HCT116 (cell line): ENCODE measurements at regions not wholly inside any gene's neighbourhood (a gene's known extent, or its start where the extent isn't known, plus 50 kb on each side); places are given as distances from the start of the nearest gene placed in this dataset.

Experiments
- ATAC-seq: fragments of 200-7000 bp; cut with Tn5 transposase; 2 replicates; pipeline ENCODE4 v1.9.1; 2020; ENCODE audit warnings: mild to moderate bottlenecking, moderate library complexity
- BruUV-seq: library from RNA; stranded (reverse); fragments of 400-500 nt; replicated peaks from 2 replicates; lab custom pipeline; 2021; lab: Mats Ljungman, UMichigan
- CTCF ChIA-PET: fragments of 300-600 bp; sonication (Branson Sonifier 250); formaldehyde crosslinking; loops from one replicate; lab custom pipeline; 2021; ENCODE audit warnings: antibody characterized with exemption; lab: Charles Lee
- POLR2A ChIA-PET: fragments of 300-600, 350-600 bp; sonication (Branson Sonifier 250); formaldehyde crosslinking; loops from one replicate; lab custom pipeline; 2021; ENCODE audit warnings: antibody characterized with exemption; lab: Charles Lee
- RAD21 ChIA-PET, 2 experiments: fragments of 300-600 bp; sonication (Branson Sonifier 250); formaldehyde crosslinking; loops; one replicate each; lab custom pipeline; 2023; ENCODE audit warnings: low total read pairs in 2 of 2; ENCODE audit not compliant: uncharacterized antibody in 2 of 2, unreplicated experiment in 2 of 2, low non-redundant PET in 1 of 2; lab: Charles Lee
- DNase-seq: peaks from one replicate; pipeline ENCODE4 v3.0.0-alpha.2; 2010; ENCODE audit warnings: low read depth, low spot score
- H2AFZ ChIP-seq: fragments of 200-600 bp; shearing (Covaris generic), sonication (generic); 2 replicates; pipeline ENCODE4 v1.6.1; 2017; ENCODE audit warnings: low read depth, mixed run types, mixed read lengths, antibody characterized with exemption, low read length; ENCODE audit not compliant: poor library complexity, severe bottlenecking
- H3K27ac ChIP-seq: 2 replicates; pipeline ENCODE4 v1.5.1; 2012; ENCODE audit warnings: low read depth, low read length
- H3K27me3 ChIP-seq: fragments of 200-600 bp; sonication (generic); 2 replicates; pipeline ENCODE4 v1.6.1; 2016; ENCODE audit warnings: mixed run types, low read length, mixed read lengths; ENCODE audit not compliant: insufficient read depth
- H3K36me3 ChIP-seq, 2 experiments: fragments of 200-500 bp in 1 of 2; fragments of 200-600 bp in 1 of 2; sonication (Bioruptor generic) in 1 of 2; sonication (generic) in 1 of 2; 2 replicates each; pipeline versions ENCODE4 v1.5.1 to v1.6.1; 2014 to 2016; ENCODE audit warnings: low read length in 2 of 2, inconsistent platforms in 1 of 2, mixed read lengths in 1 of 2, mixed run types in 1 of 2; ENCODE audit not compliant: insufficient read depth in 2 of 2, control insufficient read depth in 1 of 2
- H3K4me1 ChIP-seq, 2 experiments: fragments of 200-600 bp in 1 of 2; sonication (generic) in 1 of 2; 2 replicates each; pipeline versions ENCODE4 v1.5.1 to v1.6.1; 2012 to 2017; ENCODE audit warnings: low read length in 2 of 2, inconsistent platforms in 1 of 2, mild to moderate bottlenecking in 1 of 2, mixed read lengths in 1 of 2, mixed run types in 1 of 2, moderate library complexity in 1 of 2; ENCODE audit not compliant: insufficient read depth in 2 of 2, control insufficient read depth in 1 of 2
- H3K4me2 ChIP-seq: fragments of 200-600 bp; sonication (generic); 2 replicates; pipeline ENCODE4 v1.6.1; 2017; ENCODE audit warnings: mixed run types, low read length, mixed read lengths
- H3K4me3 ChIP-seq, 2 experiments: fragments of 200-600 bp in 1 of 2; sonication (generic) in 1 of 2; replicated peaks in 1 of 2; 2 replicates each; pipeline ENCODE4 v1.5.1; 2011 to 2016; ENCODE audit warnings: low read length in 2 of 2, control low read depth in 1 of 2, low read depth in 1 of 2, mild to moderate bottlenecking in 1 of 2, mixed read lengths in 1 of 2, mixed run types in 1 of 2
- H3K79me2 ChIP-seq: fragments of 200-600 bp; sonication (generic); 2 replicates; pipeline ENCODE4 v1.6.1; 2017; ENCODE audit warnings: mild to moderate bottlenecking, mixed run types, low read length, moderate library complexity, mixed read lengths; ENCODE audit not compliant: insufficient read depth
- H3K9ac ChIP-seq: fragments of 200-600 bp; sonication (generic); 2 replicates; pipeline ENCODE4 v1.6.1; 2016; ENCODE audit warnings: low read length, mixed read lengths
- H3K9me2 ChIP-seq: fragments of 200-600 bp; sonication (generic), shearing (Covaris generic); 2 replicates; pipeline ENCODE4 v1.6.1; 2017; ENCODE audit warnings: mixed run types, mild to moderate bottlenecking, moderate library complexity; ENCODE audit not compliant: insufficient read depth
- H3K9me3 ChIP-seq, 2 experiments: fragments of 200-500 bp in 1 of 2; fragments of 200-600 bp in 1 of 2; sonication (Bioruptor generic) in 1 of 2; sonication (generic) in 1 of 2; 2 replicates each; pipeline ENCODE4 v1.6.1; 2014 to 2017; ENCODE audit warnings: low read length in 2 of 2, mixed read lengths in 2 of 2, inconsistent platforms in 1 of 2, low read depth in 1 of 2, mild to moderate bottlenecking in 1 of 2, mixed run types in 1 of 2, moderate library complexity in 1 of 2; ENCODE audit not compliant: control insufficient read depth in 1 of 2, insufficient read depth in 1 of 2
- H4K20me1 ChIP-seq: fragments of 200-600 bp; sonication (generic), shearing (Covaris generic); 2 replicates; pipeline ENCODE4 v1.6.1; 2017; ENCODE audit warnings: mixed run types, mild to moderate bottlenecking, moderate library complexity; ENCODE audit not compliant: insufficient read depth
- CBX3 ChIP-seq: IDR thresholded peaks from 2 replicates; pipeline ENCODE4 v1.6.1; 2012; ENCODE audit warnings: low read depth
- EZH2phosphoT487 ChIP-seq: fragments of 200-600 bp; IDR thresholded peaks from 2 replicates; pipeline ENCODE4 v1.6.1; 2018; ENCODE audit warnings: antibody characterized with exemption, borderline replicate concordance
- JUND ChIP-seq: IDR thresholded peaks from 2 replicates; pipeline ENCODE4 v1.6.1; 2012
- POLR2AphosphoS5 ChIP-seq: IDR thresholded peaks from 2 replicates; pipeline ENCODE4 v1.6.1; 2011; ENCODE audit warnings: mild to moderate bottlenecking, low read depth, low read length, moderate library complexity
- RAD21 ChIP-seq: IDR thresholded peaks from 2 replicates; pipeline ENCODE4 v1.6.1; 2012; ENCODE audit warnings: low read depth, mild to moderate bottlenecking
- SP1 ChIP-seq: IDR thresholded peaks from 2 replicates; pipeline ENCODE4 v1.6.1; 2012; ENCODE audit warnings: low read depth
- SRF ChIP-seq: IDR thresholded peaks from 2 replicates; pipeline ENCODE4 v1.6.1; 2012; ENCODE audit warnings: low read depth
- TCF7L2 ChIP-seq: IDR thresholded peaks from 2 replicates; pipeline ENCODE4 v1.7.0; 2011; ENCODE audit warnings: borderline replicate concordance, inconsistent platforms; ENCODE audit not compliant: insufficient read depth, insufficient read length; ENCODE audit errors: extremely low read depth
- YY1 ChIP-seq: IDR thresholded peaks from 2 replicates; pipeline ENCODE4 v1.6.1; 2011; ENCODE audit warnings: low read length, low read depth, moderate library complexity, mild to moderate bottlenecking; ENCODE audit not compliant: insufficient replicate concordance; ENCODE audit errors: extremely low read depth
- ZFX ChIP-seq: fragments of 450-650 bp; IDR thresholded peaks from 2 replicates; pipeline ENCODE4 v1.6.1; 2017
- ZNF274 ChIP-seq: fragments of 200-500 bp; sonication (Bioruptor generic); IDR thresholded peaks from 2 replicates; pipeline ENCODE4 v1.6.1; 2014; ENCODE audit warnings: mild to moderate bottlenecking, low read depth, low read length, inconsistent platforms
- intact Hi-C: fragments of 100-400 bp; cut with micrococcal nuclease; formaldehyde crosslinking; loops from 2 replicates; pipeline ENCODE4 v1.10.0; 2022
- TF ChIP-seq, protein P1 (sequence below): IDR thresholded peaks from 2 replicates; pipeline ENCODE4 v1.6.1; 2012; ENCODE audit warnings: low read depth
- TF ChIP-seq, protein P2 (sequence below): IDR thresholded peaks from 2 replicates; pipeline ENCODE4 v1.6.1; 2012
- TF ChIP-seq, protein P3 (sequence below): IDR thresholded peaks from 2 replicates; pipeline ENCODE4 v1.6.1; 2011; ENCODE audit warnings: mild to moderate bottlenecking, low read length, moderate library complexity; ENCODE audit not compliant: insufficient replicate concordance; ENCODE audit errors: extremely low read depth
- TF ChIP-seq, protein P4 (sequence below): IDR thresholded peaks from 2 replicates; pipeline ENCODE4 v1.6.1; 2012
- TF ChIP-seq, protein P5 (sequence below), 3 experiments: fragments of 200-600 bp in 1 of 3; sonication (generic) in 1 of 3; IDR thresholded peaks in 2 of 3; conservative IDR thresholded peaks in 1 of 3; 2 replicates each; pipeline ENCODE4 v1.5.1; 2012 to 2017; ENCODE audit warnings: low read depth in 2 of 3, low read length in 2 of 3, antibody characterized with exemption in 1 of 3, borderline replicate concordance in 1 of 3, control low read depth in 1 of 3, mild to moderate bottlenecking in 1 of 3, mixed read lengths in 1 of 3, mixed run types in 1 of 3, moderate library complexity in 1 of 3; ENCODE audit not compliant: insufficient read depth in 1 of 3

DNA sequence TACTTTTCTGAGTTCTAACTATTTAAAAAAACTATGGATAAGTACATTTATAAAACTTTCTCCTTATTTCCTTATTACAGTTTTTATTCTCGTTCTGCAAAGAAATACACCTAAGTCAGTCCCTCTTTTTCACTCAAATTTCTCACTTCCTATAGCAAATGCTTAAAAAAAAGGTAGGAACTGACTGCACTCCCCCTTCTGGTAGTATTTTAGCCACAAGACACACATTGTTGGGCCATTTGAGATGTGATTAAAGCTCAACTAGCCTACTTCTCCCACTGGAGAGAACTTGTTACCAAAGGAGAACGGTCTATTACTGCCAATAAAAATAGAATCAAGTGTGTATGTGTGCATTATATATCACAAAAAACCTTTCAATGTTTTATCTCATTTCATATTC lies 521.9 kb upstream of the PRMT6 start (continued):
- TF ChIP-seq, protein P1, sequence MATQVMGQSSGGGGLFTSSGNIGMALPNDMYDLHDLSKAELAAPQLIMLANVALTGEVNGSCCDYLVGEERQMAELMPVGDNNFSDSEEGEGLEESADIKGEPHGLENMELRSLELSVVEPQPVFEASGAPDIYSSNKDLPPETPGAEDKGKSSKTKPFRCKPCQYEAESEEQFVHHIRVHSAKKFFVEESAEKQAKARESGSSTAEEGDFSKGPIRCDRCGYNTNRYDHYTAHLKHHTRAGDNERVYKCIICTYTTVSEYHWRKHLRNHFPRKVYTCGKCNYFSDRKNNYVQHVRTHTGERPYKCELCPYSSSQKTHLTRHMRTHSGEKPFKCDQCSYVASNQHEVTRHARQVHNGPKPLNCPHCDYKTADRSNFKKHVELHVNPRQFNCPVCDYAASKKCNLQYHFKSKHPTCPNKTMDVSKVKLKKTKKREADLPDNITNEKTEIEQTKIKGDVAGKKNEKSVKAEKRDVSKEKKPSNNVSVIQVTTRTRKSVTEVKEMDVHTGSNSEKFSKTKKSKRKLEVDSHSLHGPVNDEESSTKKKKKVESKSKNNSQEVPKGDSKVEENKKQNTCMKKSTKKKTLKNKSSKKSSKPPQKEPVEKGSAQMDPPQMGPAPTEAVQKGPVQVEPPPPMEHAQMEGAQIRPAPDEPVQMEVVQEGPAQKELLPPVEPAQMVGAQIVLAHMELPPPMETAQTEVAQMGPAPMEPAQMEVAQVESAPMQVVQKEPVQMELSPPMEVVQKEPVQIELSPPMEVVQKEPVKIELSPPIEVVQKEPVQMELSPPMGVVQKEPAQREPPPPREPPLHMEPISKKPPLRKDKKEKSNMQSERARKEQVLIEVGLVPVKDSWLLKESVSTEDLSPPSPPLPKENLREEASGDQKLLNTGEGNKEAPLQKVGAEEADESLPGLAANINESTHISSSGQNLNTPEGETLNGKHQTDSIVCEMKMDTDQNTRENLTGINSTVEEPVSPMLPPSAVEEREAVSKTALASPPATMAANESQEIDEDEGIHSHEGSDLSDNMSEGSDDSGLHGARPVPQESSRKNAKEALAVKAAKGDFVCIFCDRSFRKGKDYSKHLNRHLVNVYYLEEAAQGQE, result no peak
- no peak for TF ChIP-seq YY1
- TF ChIP-seq, protein P2, sequence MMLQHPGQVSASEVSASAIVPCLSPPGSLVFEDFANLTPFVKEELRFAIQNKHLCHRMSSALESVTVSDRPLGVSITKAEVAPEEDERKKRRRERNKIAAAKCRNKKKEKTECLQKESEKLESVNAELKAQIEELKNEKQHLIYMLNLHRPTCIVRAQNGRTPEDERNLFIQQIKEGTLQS, result no peak
- TF ChIP-seq JUND, result no peak
- no peak for TF ChIP-seq EZH2phosphoT487
- TF ChIP-seq SRF, result no peak
- no peak for TF ChIP-seq CBX3

DNA sequence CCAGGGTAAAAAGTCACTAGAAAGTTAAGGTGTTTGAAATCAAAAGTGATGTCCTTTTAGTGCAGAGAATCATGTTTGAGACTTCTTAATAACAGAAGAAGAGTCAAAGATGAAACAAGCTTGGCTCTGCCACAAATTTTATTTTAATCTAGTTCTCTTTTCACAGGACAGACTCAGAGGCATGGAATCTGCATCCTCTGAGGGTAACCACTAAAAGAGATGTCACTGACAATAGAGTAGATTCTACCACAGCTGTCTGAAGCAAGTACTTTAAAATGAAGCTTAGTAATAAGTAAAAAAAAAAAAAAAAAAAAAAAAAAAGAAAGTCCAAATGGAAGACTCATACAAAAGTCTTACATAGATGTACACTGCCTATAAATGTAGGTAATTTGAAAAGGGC lies 519.7 kb upstream of the PRMT6 start:
- BruUV-seq, result no TSS peak
- H3K9ac ChIP-seq, result no peak overlapping the region
- RAD21 ChIA-PET, result no interaction called here
- no peaks in the 10 kb centered on the region for H4K20me1 ChIP-seq
- no peaks in the 10 kb centered on the region for H3K36me3 ChIP-seq
- H3K4me3 ChIP-seq, result no peak overlapping the region
- ATAC-seq (no peak), DNase-seq (no peak)
- H3K27me3 ChIP-seq, result no peaks in the 10 kb centered on the region
- H3K27ac ChIP-seq, result no peak overlapping the region
- no peak overlapping the region for H2AFZ ChIP-seq
- CTCF ChIA-PET, result no interaction called here
- no peaks in the 10 kb centered on the region for H3K9me2 ChIP-seq
- H3K9me3 ChIP-seq, result peaks cover 12 to 24% of the 10 kb centered on the region in 2 experiments; a peak in 3 of 4 replicates
- POLR2A ChIA-PET, result no interaction called here
- H3K79me2 ChIP-seq, result no peaks in the 10 kb centered on the region
- H3K4me1 ChIP-seq, result no peaks in the 10 kb centered on the region; a peak in 1 of 4 replicates
- H3K4me2 ChIP-seq, result no peak overlapping the region
- intact Hi-C loops, result no loop called here
- TF ChIP-seq ZFX (no peak), ZNF274 (no peak), CBX3 (no peak), TCF7L2 (no peak), EZH2phosphoT487 (no peak), YY1 (no peak), POLR2AphosphoS5 (no peak), SP1 (no peak), JUND (no peak), RAD21 (no peak), SRF (no peak)
- TF ChIP-seq, protein P3, sequence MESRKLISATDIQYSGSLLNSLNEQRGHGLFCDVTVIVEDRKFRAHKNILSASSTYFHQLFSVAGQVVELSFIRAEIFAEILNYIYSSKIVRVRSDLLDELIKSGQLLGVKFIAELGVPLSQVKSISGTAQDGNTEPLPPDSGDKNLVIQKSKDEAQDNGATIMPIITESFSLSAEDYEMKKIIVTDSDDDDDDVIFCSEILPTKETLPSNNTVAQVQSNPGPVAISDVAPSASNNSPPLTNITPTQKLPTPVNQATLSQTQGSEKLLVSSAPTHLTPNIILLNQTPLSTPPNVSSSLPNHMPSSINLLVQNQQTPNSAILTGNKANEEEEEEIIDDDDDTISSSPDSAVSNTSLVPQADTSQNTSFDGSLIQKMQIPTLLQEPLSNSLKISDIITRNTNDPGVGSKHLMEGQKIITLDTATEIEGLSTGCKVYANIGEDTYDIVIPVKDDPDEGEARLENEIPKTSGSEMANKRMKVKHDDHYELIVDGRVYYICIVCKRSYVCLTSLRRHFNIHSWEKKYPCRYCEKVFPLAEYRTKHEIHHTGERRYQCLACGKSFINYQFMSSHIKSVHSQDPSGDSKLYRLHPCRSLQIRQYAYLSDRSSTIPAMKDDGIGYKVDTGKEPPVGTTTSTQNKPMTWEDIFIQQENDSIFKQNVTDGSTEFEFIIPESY, result no peak
- TF ChIP-seq, protein P4, sequence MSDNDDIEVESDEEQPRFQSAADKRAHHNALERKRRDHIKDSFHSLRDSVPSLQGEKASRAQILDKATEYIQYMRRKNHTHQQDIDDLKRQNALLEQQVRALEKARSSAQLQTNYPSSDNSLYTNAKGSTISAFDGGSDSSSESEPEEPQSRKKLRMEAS, result no peak
- TF ChIP-seq, protein P2, result no peak
- TF ChIP-seq, protein P5, sequence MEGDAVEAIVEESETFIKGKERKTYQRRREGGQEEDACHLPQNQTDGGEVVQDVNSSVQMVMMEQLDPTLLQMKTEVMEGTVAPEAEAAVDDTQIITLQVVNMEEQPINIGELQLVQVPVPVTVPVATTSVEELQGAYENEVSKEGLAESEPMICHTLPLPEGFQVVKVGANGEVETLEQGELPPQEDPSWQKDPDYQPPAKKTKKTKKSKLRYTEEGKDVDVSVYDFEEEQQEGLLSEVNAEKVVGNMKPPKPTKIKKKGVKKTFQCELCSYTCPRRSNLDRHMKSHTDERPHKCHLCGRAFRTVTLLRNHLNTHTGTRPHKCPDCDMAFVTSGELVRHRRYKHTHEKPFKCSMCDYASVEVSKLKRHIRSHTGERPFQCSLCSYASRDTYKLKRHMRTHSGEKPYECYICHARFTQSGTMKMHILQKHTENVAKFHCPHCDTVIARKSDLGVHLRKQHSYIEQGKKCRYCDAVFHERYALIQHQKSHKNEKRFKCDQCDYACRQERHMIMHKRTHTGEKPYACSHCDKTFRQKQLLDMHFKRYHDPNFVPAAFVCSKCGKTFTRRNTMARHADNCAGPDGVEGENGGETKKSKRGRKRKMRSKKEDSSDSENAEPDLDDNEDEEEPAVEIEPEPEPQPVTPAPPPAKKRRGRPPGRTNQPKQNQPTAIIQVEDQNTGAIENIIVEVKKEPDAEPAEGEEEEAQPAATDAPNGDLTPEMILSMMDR (IDR thresholded peaks at IDR 0.05 in 2 of 3, conservative IDR thresholded peaks at IDR 0.05 in 1 of 3; ENCODE audit: borderline replicate concordance in 1 of 3, insufficient read depth in 1 of 3, low read depth in 2 of 3, low read length in 2 of 3), result no peak
